Keratinocyte (primary cell): ENCODE measurements at regions not wholly inside any gene's neighbourhood (a gene's known extent, or its start where the extent isn't known, plus 50 kb on each side); places are given as distances from the start of the nearest gene placed in this dataset.

ENCODE experiments used
- DNase-seq: peaks from one replicate; pipeline ENCODE4 v3.0.0-alpha.2; 2011; ENCODE audit warnings: low read depth, missing footprints, low spot score
- FAIRE-seq: peaks from 2 replicates; lab custom pipeline; 2011; peaks lifted over from hg19 to GRCh38; lab: Jason Lieb, UNC
- H2AFZ ChIP-seq: 2 replicates; pipeline ENCODE4 v1.6.0; 2012; ENCODE audit warnings: low read length, control low read depth, inconsistent platforms; ENCODE audit not compliant: control insufficient read depth
- H3K27ac ChIP-seq: 2 replicates; pipeline ENCODE4 v1.5.1; 2011; ENCODE audit warnings: low read length; ENCODE audit not compliant: control insufficient read depth, insufficient read depth
- H3K27me3 ChIP-seq: 3 replicates; pipeline ENCODE4 v1.6.0; 2011; ENCODE audit warnings: low read length; ENCODE audit not compliant: control insufficient read depth, insufficient read depth; ENCODE audit errors: extremely low read depth
- H3K36me3 ChIP-seq, 2 experiments: 2 replicates in 1 of 2; 3 replicates in 1 of 2; pipeline ENCODE4 v1.5.1; 2011; ENCODE audit warnings: low read length in 2 of 2, mild to moderate bottlenecking in 1 of 2; ENCODE audit not compliant: control insufficient read depth in 2 of 2, insufficient read depth in 2 of 2; ENCODE audit errors: extremely low read depth in 1 of 2
- H3K4me1 ChIP-seq: 3 replicates; pipeline ENCODE4 v1.5.1; 2011; ENCODE audit warnings: low read length; ENCODE audit not compliant: control insufficient read depth, insufficient read depth; ENCODE audit errors: extremely low read depth
- H3K4me2 ChIP-seq: 3 replicates; pipeline ENCODE4 v1.6.0; 2011; ENCODE audit warnings: low read depth, low read length; ENCODE audit not compliant: control insufficient read depth, insufficient read depth; ENCODE audit errors: extremely low read depth
- H3K4me3 ChIP-seq, 3 experiments: fragments of 200-600 bp in 1 of 3; sonication (generic) in 1 of 3; 2 replicates in 2 of 3; 3 replicates in 1 of 3; pipeline ENCODE4 v1.5.1; 2011 to 2016; ENCODE audit warnings: low read length in 3 of 3, mild to moderate bottlenecking in 3 of 3, control low read depth in 2 of 3, inconsistent platforms in 1 of 3, low read depth in 1 of 3, mixed read lengths in 1 of 3, mixed run types in 1 of 3, moderate library complexity in 1 of 3; ENCODE audit not compliant: control insufficient read depth in 2 of 3, insufficient read depth in 2 of 3; ENCODE audit errors: extremely low read depth in 1 of 3
- H3K79me2 ChIP-seq: 2 replicates; pipeline ENCODE4 v1.6.0; 2012; ENCODE audit warnings: low read length; ENCODE audit not compliant: control insufficient read depth, insufficient read depth
- H3K9ac ChIP-seq: 3 replicates; pipeline ENCODE4 v1.6.0; 2011; ENCODE audit warnings: low read length; ENCODE audit not compliant: control insufficient read depth, insufficient read depth; ENCODE audit errors: extremely low read depth
- H3K9me1 ChIP-seq: 3 replicates; pipeline ENCODE4 v1.6.0; 2011; ENCODE audit warnings: low read length; ENCODE audit not compliant: control insufficient read depth, insufficient read depth; ENCODE audit errors: extremely low read depth
- H3K9me3 ChIP-seq: 2 replicates; pipeline ENCODE4 v1.5.1; 2012; ENCODE audit warnings: low read depth, low read length; ENCODE audit not compliant: control insufficient read depth
- H4K20me1 ChIP-seq: 3 replicates; pipeline ENCODE4 v1.6.0; 2011; ENCODE audit warnings: low read length; ENCODE audit not compliant: control insufficient read depth, insufficient read depth; ENCODE audit errors: extremely low read depth
- CTCF ChIP-seq, 3 experiments: IDR thresholded peaks in 1 of 3; conservative IDR thresholded peaks in 1 of 3; optimal IDR thresholded peaks in 1 of 3; 2 replicates in 2 of 3; 3 replicates in 1 of 3; pipeline versions ENCODE3 to v1.5.1; 2011; ENCODE audit warnings: low read length in 3 of 3, mild to moderate bottlenecking in 3 of 3, moderate library complexity in 2 of 3, control low read depth in 1 of 3, inconsistent platforms in 1 of 3; ENCODE audit not compliant: insufficient read depth in 2 of 3; ENCODE audit errors: extremely low read depth in 1 of 3
- EZH2 ChIP-seq: IDR thresholded peaks from one replicate; pipeline ENCODE4 v1.6.1; 2012; ENCODE audit warnings: inconsistent platforms, mild to moderate bottlenecking, low read length, moderate library complexity
- dilution Hi-C: fragments of 300-500 bp; cut with MboI; formaldehyde crosslinking; loops from one replicate; pipeline ENCODE4 v1.7.0; 2020; ENCODE audit warnings: low sequenced_read_pairs; ENCODE audit not compliant: extremely low pct_ligation_motif_present

- Histone ChIP-seq H3K4me1 (no peaks in the 10 kb centered on the region), H3K36me3 (no peaks in the 10 kb centered on the region), H3K9me3 (no peaks in the 10 kb centered on the region), H2AFZ (no peak overlapping the region), H3K27ac (no peak overlapping the region), H3K4me3 (no peak overlapping the region), H3K4me2 (no peak overlapping the region), H4K20me1 (no peaks in the 10 kb centered on the region), H3K9ac (no peak overlapping the region), H3K9me1 (no peaks in the 10 kb centered on the region), H3K27me3 (no peaks in the 10 kb centered on the region), H3K79me2 (no peaks in the 10 kb centered on the region)
- dilution Hi-C loops = no loop called here
- DNase-seq (no peak), FAIRE-seq (no peak)
- TF ChIP-seq EZH2 (no peak), CTCF (optimal IDR thresholded peaks at IDR 0.05 in 1 of 3, IDR thresholded peaks at IDR 0.05 in 1 of 3, conservative IDR thresholded peaks at IDR 0.05 in 1 of 3; ENCODE audit: extremely low read depth in 1 of 3, insufficient read depth in 2 of 3, low read length in 3 of 3) (no peak)
These were observed 704.3 kb downstream of the TFAP2A start for GRCh38 chr6:9710574-9710973.

GRCh38 chr6:9708600-9708999 is 706.3 kb downstream of the TFAP2A start:
- Histone ChIP-seq H3K36me3 (no peaks in the 10 kb centered on the region), H3K4me1 (no peaks in the 10 kb centered on the region), H3K9me3 (no peaks in the 10 kb centered on the region), H3K79me2 (no peaks in the 10 kb centered on the region), H4K20me1 (no peaks in the 10 kb centered on the region), H3K27me3 (no peaks in the 10 kb centered on the region), H3K9me1 (no peaks in the 10 kb centered on the region), H2AFZ (no peak overlapping the region), H3K9ac (no peak overlapping the region), H3K4me3 (no peak overlapping the region), H3K27ac (no peak overlapping the region), H3K4me2 (no peak overlapping the region)
- dilution Hi-C loops = no loop called here
- DNase-seq = no peak
- FAIRE-seq = no peak
- TF ChIP-seq CTCF (optimal IDR thresholded peaks at IDR 0.05 in 1 of 3, IDR thresholded peaks at IDR 0.05 in 1 of 3, conservative IDR thresholded peaks at IDR 0.05 in 1 of 3; ENCODE audit: extremely low read depth in 1 of 3, insufficient read depth in 2 of 3, low read length in 3 of 3) (no peak), EZH2 (no peak)
